ENCODE measurements at regions not wholly inside any gene's neighbourhood (a gene's known extent, or its start where the extent isn't known, plus 50 kb on each side); places are given as distances from the start of the nearest gene placed in this dataset.

DNA sequence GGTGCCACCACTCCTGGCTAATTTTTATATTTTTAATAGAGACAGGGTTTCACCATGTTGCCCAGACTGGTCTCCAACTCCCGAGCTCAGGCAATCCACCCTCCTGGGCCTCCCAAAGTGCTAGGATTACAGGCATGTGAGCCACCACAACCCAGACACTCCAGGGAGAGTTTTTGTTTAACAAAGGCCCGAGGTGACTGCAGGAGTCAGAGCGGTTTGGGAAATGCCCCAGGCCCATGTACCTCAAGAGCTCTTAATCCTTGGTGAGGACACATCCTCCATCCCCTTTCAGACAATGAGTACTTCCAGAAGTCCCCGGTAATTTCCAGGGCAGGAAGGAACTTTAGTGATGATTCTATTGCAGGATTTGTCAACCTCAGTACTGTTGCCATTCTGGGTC, 176.0 kb downstream of the ESRRB start:
- no peak for DNase-seq

DNA sequence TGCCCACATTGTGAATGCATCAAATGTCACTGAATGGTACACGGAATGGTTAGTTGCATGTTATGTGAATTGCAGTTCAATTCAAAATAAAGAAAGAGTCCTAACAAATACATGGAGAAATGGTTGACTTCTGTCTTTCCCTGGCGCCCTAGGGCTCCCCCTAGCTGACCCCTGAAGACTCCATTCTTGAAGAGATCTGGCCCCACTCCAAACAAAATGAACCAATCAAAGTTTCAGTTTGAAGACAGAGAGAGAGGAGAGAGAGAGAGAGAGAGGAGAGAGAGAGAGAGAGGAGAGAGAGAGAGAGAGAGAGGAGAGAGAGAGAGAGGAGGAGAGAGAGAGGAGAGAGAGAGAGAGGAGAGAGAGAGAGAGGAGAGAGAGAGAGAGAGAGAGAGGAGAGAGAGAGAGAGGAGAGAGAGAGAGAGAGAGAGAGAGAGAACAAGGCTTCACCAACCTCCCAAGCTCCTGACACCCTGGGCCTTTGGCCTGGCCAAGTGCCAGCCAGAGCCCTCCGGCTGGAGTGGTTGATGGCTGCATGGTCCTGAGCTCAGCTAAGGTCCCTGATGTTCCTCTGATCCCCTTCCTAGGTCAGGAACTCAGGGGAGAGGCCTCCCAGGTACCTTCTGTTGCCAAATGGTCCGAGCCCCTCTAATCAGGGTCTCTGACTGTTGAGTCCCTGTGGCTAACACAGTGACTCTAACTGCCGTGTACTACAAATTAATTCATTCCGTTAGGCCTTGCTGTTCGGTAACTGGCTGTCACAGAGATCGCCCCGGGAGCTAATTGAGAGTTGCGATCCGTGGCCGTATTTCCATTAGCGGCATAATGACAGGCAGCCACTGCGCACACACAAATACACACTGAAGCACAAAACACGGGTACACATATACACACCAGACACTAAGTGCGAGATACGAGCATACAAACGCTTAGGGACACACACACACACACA, 188.8 kb downstream of the ESRRB start:
- DNase-seq: no peak

DNA sequence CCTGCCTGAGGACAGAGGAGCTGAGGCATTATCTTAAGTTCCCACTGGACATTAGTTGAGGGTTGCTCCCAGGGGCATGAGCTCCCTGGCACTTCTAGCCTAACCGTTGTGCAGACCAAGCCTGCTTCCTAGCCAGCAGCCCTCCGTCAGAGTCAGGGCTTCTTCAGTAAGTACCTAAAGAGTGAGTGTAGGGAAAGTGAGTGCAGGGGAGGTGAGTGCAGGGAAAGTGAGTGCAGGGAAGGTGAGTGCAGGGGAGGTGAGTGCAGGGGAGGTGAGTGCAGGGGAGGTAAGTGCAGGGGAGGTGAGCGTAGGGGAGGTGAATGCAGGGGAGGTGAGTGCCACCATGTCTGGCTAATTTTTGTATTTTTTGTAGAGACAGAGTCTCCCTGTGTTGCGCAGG, 190.5 kb downstream of the ESRRB start:
- no peak for DNase-seq

DNA sequence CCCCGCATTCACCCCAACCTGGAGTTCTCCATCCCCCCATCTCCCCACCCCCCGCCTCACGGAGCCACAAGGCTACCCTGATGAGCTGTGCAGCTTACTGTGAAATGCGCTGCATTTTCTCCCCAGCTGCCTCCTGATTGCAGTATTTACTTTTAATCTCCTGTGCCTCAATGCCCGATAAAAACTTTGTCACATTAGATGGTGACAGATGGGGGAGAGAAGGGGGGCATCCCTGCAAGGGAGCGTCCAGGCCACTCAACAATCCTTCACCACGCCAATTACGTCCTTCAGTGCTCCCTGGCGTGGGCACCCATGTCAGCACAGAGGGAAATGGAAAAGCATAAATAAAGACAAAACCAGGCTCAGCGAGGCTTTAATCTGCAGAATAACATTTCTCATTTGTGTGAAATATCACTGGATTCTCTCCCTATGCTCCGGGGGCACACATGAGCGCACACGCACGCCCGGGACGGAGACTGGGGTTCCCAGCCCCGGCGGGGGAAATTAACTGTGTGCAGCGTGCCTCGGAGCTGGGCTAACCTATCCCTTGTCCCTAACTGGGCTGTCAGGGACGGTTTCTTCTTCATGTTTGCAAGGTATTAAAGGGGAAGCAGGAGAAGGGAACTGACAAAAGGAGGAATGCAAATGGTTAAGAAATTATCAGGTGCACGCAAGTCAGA, 186.7 kb upstream of the VASH1 start:
- no peak for DNase-seq

DNA sequence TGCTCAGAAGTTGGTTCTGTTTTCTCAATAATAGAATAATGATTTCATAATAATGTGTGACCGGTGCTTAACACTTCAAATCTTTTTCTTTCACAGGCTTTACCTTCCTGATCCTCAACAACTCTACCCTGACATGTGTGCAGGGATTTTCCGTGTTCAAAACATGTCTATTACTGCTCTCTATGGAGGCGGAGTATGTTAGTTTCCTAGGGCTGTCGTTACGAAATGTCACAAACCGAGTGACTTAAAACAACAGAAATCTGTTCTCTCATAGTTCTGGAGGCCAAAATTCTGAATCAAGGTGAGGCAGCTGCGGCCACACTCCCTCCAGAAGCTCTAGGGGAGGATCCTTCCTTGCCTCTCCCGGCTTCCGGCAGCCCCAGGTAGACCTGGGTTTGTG, 186.2 kb upstream of the VASH1 start:
- DNase-seq: no peak

DNA sequence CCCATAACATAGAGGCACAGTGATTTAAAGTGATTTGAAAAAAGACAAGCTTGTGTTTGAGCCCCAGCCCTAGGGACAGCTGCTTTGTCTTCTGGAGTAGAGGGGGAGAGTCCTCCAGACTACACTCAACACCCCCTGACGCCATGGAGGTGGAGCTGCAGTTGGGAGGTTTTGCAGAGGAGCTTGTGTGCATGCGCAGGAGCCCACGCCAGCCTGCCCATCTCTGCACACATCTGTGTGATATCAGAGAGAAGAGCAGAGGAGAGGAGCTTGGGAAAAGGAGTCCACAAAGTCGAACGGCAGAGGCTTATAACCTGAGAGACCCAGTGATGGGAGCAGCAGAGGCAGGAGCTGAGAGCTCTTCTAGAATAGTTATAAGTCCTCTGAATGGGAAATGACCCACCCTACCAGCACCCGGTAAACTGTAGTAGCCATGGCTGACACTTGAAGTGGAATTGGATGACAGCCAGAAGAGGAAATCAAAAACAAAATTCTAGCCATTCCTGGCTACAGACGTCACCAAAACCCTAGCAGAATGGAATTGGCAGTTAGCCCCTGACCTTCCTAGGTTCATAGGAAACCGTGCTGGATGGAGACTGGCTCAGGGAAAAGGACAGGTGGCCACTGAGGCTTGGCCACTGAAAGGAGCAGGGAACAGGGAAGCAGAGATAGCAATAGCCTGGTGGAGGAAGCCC, 185.1 kb upstream of the VASH1 start:
- no peak for DNase-seq

DNA sequence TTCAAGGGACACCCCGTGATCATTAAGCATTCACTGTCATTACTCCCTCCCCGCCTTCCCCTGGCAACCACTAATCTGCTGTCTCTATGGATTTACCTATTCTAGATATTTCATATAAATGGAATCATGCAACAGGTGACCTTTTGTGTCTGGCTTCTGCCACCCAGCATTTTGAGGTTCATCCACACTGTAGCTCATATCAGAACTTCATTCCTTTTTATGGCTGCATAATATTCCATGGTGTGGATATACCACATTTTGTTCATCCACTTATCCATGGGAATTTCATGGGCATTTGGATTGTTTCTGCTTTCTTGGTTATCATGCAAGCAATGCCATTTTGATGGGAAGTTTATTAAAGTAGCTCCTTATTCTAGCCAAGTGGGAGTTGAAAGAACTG, 184.2 kb upstream of the VASH1 start:
- no peak for DNase-seq

DNA sequence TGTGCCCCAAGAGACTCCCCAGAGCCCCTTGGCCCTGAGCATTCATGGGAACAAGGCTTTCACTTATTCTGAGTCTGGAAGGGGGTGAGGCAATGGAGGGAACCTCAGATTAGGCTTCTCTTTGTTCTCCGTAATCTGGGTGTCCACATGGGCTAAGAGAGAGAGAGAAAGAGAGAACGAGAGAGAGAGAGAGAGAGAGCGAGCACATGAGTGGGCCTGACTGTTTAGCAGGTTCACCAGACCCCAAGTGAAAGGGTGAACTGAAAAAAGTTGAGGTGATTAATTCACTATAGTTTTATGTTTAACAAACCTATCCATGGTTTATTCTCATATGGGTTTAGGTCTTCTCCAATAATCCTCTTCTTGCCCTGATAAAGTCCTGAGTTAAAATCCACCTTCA, 183.4 kb upstream of the VASH1 start:
- no peak for DNase-seq

DNA sequence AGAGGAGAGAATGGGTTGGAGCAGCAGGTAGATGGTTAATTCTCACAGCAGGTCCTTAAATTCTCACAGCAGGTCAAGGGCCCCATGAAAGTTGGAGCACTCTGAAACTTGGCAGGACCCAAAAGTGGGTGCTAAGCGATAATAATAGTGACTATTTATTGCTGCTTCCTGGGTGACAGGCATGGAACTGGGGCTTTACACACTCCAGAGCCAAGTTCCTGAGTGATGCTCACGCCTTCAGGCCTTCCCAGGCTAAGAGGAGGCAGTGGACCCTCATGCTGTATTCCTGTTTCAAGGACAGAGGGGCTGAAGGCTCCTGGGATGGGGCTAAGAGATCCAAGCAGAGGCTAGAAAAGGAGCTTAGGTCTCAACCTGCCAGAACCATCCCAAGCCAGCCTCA, 180.9 kb upstream of the VASH1 start:
- DNase-seq: no peak

DNA sequence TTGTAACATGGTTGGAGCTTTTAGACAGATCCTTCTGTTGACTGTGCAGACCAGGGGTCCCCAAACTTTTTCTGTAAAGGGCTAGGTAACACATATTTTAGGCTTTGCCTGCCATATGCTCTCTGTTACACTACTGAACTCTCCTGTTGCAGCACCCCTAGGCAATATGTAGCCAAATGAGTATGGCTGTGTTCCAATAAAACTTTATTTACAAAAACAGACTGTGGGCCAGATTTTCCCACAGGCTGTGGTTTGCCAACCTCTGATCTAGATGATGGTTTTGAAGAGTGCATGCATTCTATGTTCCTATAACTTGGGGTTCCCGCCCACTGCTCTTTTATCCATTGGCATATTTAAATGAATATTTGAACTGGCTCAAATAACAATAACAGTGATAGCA, 180.3 kb upstream of the VASH1 start:
- DNase-seq: no peak

DNA sequence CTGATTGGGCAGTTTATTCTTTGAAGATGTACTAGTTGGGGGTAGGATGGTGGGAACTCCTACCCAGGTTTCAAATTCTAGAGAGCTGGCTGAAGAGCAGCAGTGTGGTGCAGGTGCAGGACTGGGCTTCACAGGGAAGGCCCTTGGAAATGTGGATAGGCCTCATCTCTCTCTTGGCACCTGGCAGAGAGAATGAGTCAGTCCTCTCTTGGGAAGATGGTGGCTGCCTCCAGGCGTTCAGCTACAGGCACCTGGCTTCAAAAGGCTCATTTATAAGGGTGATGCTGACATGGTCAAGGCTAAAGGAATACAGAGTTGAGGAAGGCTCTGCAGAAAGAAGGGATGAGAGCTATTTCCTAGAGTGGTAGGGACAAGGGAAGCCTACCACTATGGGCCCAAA, 179.7 kb upstream of the VASH1 start:
- DNase-seq: no peak

DNA sequence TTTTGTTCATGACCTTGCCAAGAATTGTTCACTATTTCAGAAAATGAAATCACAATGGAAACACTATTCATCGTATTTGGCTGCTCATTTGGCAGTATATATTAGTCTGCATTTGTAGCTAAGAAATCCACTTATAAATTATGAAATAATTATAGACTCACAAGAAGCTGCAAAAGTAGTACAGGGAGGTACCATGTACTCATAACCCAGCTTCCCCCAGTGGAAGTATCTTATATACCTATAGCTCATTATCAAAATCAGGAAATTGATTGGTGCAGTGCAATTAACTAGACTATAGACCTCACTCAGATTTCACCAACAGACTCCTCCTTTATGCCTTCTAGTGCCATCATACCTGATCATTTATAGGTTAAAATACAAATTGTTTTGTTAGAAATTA, 178.8 kb upstream of the VASH1 start:
- DNase-seq: no peak

DNA sequence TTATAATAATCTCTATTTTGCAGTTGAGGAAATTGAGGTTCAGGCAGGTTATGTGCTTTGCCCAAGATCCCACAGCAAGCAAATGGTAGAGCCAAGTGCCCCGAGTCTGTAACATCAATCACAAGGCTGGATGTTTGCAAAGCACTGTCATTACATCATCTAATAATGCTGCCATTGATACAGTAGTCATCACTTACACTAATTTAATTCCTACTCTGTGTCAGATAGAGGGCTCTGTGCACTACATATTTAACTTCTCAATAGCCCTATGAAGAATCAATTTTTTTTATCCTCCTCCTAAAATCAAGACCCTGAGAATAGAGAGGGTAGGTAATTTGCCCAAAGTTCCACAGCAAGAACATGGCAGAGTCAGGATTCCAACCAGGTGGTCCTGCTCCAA, 178.1 kb upstream of the VASH1 start:
- DNase-seq: no peak

DNA sequence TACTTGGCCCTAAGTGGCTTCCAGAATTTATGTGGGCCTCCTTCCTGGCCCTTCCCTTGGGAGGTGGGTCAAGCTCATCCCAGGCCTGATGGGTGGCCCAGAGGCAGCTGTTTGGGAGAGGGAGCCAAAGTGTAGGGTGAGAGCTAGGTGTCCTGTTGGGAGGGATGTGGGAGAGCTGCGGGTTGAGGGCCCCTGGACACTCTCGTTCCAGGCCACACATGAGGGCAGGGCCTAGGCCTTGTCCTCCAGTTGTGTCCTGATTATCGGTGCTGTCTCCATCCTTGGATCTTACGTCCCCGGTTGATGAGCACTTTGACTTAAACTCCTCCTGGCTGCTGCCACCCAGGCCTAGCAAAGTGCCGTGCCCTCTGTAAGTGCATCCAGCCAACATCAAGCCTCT, 177.5 kb upstream of the VASH1 start:
- no peak for DNase-seq

DNA sequence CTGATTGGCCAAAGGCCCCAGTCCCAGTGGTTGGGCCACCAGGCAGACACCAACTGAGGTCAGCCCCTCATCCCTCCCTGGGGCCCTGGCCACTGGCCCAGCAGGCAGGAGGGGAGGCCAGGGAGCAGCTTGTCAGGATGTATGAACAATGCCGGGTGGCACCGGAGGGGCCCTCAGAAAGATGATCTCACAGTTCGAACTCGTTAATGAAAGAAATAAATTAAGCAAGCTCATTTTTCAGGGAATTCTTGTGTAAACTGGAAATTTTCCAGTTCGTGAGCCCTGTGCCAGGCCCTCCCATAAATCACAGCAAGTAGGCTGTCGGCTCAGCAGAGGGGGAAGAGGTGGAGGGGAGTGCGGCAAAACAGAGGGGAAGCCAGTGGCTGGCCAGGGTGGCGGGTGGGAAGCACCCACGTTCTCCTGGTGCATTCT, 177.0 kb upstream of the VASH1 start:
- no peak for DNase-seq

DNA sequence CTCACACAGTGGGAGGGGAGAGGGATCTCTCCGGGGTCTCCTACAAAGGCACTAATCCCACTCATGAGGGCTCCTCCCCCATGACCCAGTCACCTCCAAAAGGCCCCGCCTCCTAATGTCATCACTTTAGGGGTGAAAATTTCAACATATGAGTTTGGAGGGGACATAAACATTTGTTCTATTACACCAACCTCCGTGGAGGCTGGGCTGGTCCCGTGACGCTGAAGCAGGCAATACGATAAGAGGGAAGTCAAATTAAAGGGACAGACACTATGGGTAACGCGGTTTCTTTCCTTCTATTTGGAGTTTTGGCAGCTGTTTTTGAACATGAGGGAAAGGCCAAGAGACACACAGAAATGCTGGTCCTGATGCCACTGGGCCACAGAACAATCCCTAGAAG, 175.7 kb upstream of the VASH1 start:
- no peak for DNase-seq

DNA sequence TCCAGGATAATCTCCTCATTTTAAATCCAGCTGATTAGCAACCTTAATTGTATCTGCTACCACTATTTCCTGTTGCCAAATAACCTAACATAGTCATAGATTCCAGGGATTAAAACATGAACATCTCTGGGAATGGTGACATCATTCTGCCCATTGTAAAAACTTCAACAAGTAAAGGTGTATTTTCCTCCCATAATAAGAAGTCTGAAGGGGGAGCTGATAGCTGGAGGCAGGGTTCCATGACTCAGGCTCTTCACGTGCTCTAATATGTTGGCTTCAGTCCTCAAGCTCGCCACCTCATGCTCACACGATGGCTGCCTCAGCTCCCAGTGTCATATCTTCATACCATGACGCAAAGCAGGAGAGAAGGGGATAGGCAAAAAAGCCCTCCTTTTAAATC, 172.0 kb upstream of the VASH1 start:
- no peak for DNase-seq

DNA sequence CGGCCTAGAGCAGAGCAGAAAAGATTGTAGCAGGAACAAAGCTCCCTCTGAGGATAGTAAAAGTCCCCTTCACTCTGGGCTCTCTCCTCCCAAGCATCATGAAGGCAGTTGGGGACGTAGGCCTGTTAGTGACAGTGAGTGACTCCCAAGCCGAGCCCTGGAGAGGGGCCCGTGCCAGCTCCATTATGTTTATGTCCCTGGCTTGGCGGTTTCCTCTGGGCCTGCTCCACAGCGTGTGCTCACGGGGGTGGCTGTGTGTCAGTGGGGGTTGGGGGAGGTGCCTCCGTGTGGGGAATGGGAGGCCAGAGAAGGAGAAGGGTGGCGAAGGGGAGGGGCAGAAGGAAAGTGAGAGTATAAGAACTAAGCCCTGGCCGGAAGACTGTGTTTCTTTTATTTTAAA, 170.0 kb upstream of the VASH1 start:
- no peak for DNase-seq

DNA sequence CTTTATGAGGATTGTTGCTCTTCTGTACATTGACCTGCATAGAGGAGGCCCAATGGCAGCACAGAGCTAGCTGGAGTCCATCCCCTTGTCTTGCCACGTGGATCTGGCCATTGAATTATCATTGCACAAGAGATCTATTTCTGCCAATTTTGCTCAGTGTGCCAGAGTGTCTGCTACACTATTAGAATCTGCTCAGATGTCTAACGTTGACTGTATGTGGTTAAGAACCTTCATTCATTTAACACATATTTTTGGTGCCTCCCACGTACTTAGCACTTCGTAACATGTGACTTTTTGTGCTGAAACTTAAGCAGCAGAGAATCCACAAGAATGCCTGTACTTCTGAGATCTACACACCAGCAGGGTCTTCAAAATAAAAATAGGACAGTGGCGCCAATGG, 166.0 kb upstream of the VASH1 start:
- no peak for DNase-seq

DNA sequence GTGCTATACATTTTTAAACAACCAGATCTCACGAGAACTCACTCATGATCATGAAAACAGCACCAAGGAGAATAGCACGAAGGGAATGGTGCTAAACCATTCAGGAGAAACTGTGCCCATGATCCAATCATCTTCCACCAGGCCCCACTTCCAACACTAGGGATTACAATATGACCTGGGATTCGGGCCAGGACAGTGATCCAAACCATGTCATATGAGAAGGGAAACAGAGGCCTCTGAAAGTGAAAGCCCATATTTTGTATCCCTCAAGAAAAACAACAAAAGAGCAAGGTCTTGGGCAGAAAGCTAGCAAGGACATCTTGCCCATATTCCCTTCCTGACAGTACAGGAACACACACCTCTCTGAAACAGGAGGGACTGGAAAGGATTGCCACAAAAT, 163.9 kb upstream of the VASH1 start:
- DNase-seq: no peak

DNA sequence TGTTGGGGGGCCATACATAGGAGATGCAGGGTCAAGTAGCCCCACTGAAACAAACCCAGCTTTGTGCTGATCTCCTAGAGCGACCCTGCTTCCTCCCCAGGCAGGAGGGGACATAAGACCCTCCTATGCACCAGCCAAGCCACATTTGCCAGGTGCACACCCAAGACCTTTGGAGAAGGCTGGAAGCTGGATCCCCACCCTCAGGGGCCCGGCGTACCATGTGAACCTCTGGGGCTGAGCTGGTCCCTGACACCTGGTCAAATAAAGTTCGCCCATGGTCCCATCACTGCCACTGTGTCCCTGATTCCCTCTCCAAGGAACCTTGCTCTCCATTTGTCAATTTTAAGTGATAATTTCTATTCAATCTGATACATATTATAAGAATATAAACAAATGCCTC, 162.1 kb upstream of the VASH1 start:
- no peak for DNase-seq

DNA sequence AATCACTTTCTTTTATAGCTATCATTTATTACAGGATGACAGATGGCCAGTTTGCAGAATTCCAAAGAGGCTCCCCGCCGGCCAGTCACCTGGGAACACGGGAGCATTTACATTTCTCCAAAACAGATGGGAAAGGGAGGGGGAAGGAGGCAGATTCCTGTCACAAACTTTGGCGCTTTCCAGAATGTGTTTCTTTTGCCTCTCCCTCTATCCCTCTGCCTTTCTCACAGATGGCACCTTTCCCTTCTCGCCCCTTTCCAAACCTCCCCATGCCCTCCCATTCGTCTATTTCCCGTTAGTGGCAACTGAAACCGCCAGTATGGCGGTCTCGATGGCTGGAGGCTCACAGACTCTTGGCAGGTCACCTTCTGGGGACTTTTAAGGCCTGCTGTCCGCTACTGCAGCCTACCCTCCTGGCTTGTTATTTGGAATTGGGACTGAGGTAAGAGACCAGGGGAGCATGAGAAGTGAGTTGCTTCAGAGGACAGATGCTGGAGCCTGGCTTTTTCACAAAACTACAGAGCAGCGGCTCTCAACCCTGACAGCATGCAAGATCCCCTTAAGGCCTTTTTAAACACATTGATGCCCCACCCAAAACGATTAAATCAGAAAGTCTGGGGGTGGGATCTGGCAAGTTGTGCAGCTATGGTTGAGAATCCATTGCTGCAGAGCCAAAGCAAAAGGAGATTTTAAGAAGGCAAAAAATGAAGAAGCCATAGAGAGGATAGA, 161.5 kb upstream of the VASH1 start:
- no peak for DNase-seq

DNA sequence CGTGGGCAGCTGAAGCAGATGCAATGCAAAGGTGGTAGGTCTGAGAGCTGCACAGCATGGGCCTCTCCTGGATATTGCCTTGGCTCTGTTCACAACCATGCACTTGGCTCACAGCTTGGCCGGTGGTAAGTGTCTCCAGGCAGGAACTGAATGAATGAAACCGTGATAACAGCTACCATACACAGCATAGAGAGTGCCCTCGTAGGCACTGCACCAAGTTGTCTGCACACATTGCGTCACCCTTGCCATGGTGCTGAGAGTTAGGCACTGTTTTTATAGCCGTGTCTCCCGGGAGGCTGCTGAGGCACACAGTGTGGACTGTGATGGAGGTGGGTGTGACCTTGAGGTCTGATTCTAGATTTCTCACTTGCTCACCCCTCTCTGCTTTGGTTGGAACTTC, 157.6 kb upstream of the VASH1 start:
- no peak for DNase-seq

All from NCI-H2227 treated with DMSO at 0.1 percent for 48 hours (cell line).